ENCODE measurements at regions not wholly inside any gene's neighbourhood (a gene's known extent, or its start where the extent isn't known, plus 50 kb on each side); places are given as distances from the start of the nearest gene placed in this dataset.

DNA sequence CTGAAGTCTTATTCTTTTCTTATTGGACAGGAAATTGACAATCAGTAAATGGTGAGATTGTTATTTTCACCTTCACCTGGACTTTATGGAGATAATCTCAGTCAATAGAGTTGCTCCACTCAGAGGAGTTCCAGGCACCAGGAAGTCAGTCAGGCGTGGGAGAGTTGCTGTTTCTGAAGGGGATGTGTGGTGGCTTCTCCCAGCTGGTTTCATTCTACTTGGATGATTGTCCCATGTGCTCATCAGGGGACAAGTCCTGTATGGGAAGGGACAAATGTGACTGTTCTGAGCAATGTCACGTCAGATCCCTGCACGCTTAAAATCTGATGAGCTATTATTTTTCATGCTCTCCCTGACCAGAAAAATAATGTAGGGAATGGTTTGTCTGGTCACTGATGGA lies 222.5 kb upstream of the PITRM1 start:
- no peak for DNase-seq (ENCODE audit: low spot score)
- peaks cover 10% of the 10 kb centered on the region for H3K27me3 Mint-ChIP-seq (ENCODE audit: insufficient read depth, low read depth)

GRCh38 chr10:3393958-3394357 lies 221.4 kb upstream of the PITRM1 start:
- Mint-ChIP-seq H3K27me3 (ENCODE audit: insufficient read depth, low read depth) (peaks cover 10% of the 10 kb centered on the region), H3K27ac (no peak overlapping the region), H3K4me1 (peaks cover 13% of the 10 kb centered on the region), H3K9me3 (peaks cover 6% of the 10 kb centered on the region), H3K36me3 (no peaks in the 10 kb centered on the region), H3K4me3 (no peak overlapping the region)
- Histone ChIP-seq H3K9me3 (ENCODE audit: low read depth) (no peaks in the 10 kb centered on the region), H3K79me2 (ENCODE audit: low read depth) (no peaks in the 10 kb centered on the region), H3K9ac (no peak overlapping the region), H3F3A (ENCODE audit: low read depth) (no peaks in the 10 kb centered on the region), H3K27ac (no peak overlapping the region), H3K4me3 (no peak overlapping the region), H3K36me3 (no peaks in the 10 kb centered on the region), H4K20me1 (ENCODE audit: low read depth) (no peaks in the 10 kb centered on the region), H3K4me2 (no peak overlapping the region), H3K27me3 (no peaks in the 10 kb centered on the region), H3K4me1 (no peaks in the 10 kb centered on the region), H2AFZ (replicated peaks) (no peak overlapping the region)
- TF ChIP-seq, protein P1, sequence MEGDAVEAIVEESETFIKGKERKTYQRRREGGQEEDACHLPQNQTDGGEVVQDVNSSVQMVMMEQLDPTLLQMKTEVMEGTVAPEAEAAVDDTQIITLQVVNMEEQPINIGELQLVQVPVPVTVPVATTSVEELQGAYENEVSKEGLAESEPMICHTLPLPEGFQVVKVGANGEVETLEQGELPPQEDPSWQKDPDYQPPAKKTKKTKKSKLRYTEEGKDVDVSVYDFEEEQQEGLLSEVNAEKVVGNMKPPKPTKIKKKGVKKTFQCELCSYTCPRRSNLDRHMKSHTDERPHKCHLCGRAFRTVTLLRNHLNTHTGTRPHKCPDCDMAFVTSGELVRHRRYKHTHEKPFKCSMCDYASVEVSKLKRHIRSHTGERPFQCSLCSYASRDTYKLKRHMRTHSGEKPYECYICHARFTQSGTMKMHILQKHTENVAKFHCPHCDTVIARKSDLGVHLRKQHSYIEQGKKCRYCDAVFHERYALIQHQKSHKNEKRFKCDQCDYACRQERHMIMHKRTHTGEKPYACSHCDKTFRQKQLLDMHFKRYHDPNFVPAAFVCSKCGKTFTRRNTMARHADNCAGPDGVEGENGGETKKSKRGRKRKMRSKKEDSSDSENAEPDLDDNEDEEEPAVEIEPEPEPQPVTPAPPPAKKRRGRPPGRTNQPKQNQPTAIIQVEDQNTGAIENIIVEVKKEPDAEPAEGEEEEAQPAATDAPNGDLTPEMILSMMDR (IDR thresholded peaks at IDR 0.05), result no peak
- TF ChIP-seq EZH2 (IDR thresholded peaks at IDR 0.05) (no peak), EZH2phosphoT487 (IDR thresholded peaks at IDR 0.05) (no peak)
- DNase-seq (ENCODE audit: low spot score), result no peak

More for the DNA sequence above, 222.5 kb upstream of the PITRM1 start:
- Histone ChIP-seq H3K27me3 (no peaks in the 10 kb centered on the region), H3F3A (ENCODE audit: low read depth) (no peaks in the 10 kb centered on the region), H3K9me3 (ENCODE audit: low read depth) (no peaks in the 10 kb centered on the region), H3K36me3 (no peaks in the 10 kb centered on the region), H3K27ac (no peak overlapping the region), H4K20me1 (ENCODE audit: low read depth) (no peaks in the 10 kb centered on the region), H3K4me1 (peaks cover 5% of the 10 kb centered on the region), H2AFZ (replicated peaks) (no peak overlapping the region), H3K4me2 (no peak overlapping the region), H3K4me3 (no peak overlapping the region), H3K9ac (no peak overlapping the region), H3K79me2 (ENCODE audit: low read depth) (no peaks in the 10 kb centered on the region)
- TF ChIP-seq, protein P1 (IDR thresholded peaks at IDR 0.05), result no peak
- TF ChIP-seq EZH2 (IDR thresholded peaks at IDR 0.05) (no peak), EZH2phosphoT487 (IDR thresholded peaks at IDR 0.05) (no peak)
- Mint-ChIP-seq H3K9me3 (peaks cover 6% of the 10 kb centered on the region), H3K4me3 (no peak overlapping the region), H3K36me3 (no peaks in the 10 kb centered on the region), H3K4me1 (peaks cover 23% of the 10 kb centered on the region), H3K27ac (no peak overlapping the region)

- Histone ChIP-seq H3K27ac (no peak overlapping the region), H3K4me2 (no peak overlapping the region), H3K27me3 (no peaks in the 10 kb centered on the region), H3K9me3 (ENCODE audit: low read depth) (no peaks in the 10 kb centered on the region), H3K4me1 (no peaks in the 10 kb centered on the region), H3K9ac (no peak overlapping the region), H3K36me3 (no peaks in the 10 kb centered on the region), H3K79me2 (ENCODE audit: low read depth) (no peaks in the 10 kb centered on the region), H3F3A (ENCODE audit: low read depth) (no peaks in the 10 kb centered on the region), H4K20me1 (ENCODE audit: low read depth) (no peaks in the 10 kb centered on the region), H3K4me3 (no peak overlapping the region), H2AFZ (replicated peaks) (no peak overlapping the region)
- DNase-seq (ENCODE audit: low spot score), result no peak
- H3K27ac Mint-ChIP-seq, result no peak overlapping the region
- H3K27me3 Mint-ChIP-seq (ENCODE audit: insufficient read depth, low read depth), result peaks cover 8% of the 10 kb centered on the region
- H3K9me3 Mint-ChIP-seq, result peaks cover 6% of the 10 kb centered on the region
- H3K36me3 Mint-ChIP-seq, result no peaks in the 10 kb centered on the region
- TF ChIP-seq, protein P1 (IDR thresholded peaks at IDR 0.05), result no peak
- TF ChIP-seq EZH2phosphoT487 (IDR thresholded peaks at IDR 0.05) (no peak), EZH2 (IDR thresholded peaks at IDR 0.05) (no peak)
- H3K4me3 Mint-ChIP-seq, result no peak overlapping the region
- H3K4me1 Mint-ChIP-seq, result peaks cover 6% of the 10 kb centered on the region
Observed at GRCh38 chr10:3391657-3392056, 219.1 kb upstream of the PITRM1 start.

Measured in neural progenitor cell (in vitro differentiated cells).